ENCODE measurements at regions not wholly inside any gene's neighbourhood (a gene's known extent, or its start where the extent isn't known, plus 50 kb on each side); places are given as distances from the start of the nearest gene placed in this dataset.

- DNase-seq (ENCODE audit: low read depth, low spot score) = no peak
Observed at GRCh38 chr6:40973304-40973703, 65.7 kb downstream of the UNC5CL start.

GRCh38 chr6:40972814-40973213 lies 66.2 kb downstream of the UNC5CL start:
- no peak for DNase-seq (ENCODE audit: low read depth, low spot score)

GRCh38 chr6:40972190-40972589 lies 66.8 kb downstream of the UNC5CL start:
- DNase-seq (ENCODE audit: low read depth, low spot score) = no peak

- no peak for DNase-seq (ENCODE audit: low read depth, low spot score)
Observed at GRCh38 chr6:40968620-40969164, 70.3 kb downstream of the UNC5CL start.

- no peak for DNase-seq (ENCODE audit: low read depth, low spot score)
Observed at GRCh38 chr6:40966860-40967259, 72.2 kb downstream of the UNC5CL start.

GRCh38 chr6:40965046-40965445 lies 74.0 kb downstream of the UNC5CL start:
- DNase-seq (ENCODE audit: low read depth, low spot score) = peak; percentile 46

- DNase-seq (ENCODE audit: low read depth, low spot score) = no peak
Observed at GRCh38 chr6:40963019-40963418, 76.0 kb downstream of the UNC5CL start.

- DNase-seq (ENCODE audit: low read depth, low spot score) = peak; percentile 89
Observed at GRCh38 chr6:40962241-40962640, 76.8 kb downstream of the UNC5CL start.

GRCh38 chr6:40961831-40962230 lies 77.2 kb downstream of the UNC5CL start:
- DNase-seq (ENCODE audit: low read depth, low spot score) = no peak

GRCh38 chr6:40960742-40961430 lies 78.1 kb downstream of the UNC5CL start:
- no peak for DNase-seq (ENCODE audit: low read depth, low spot score)

- no peak for DNase-seq (ENCODE audit: low read depth, low spot score)
Observed at GRCh38 chr6:40959781-40960327, 79.2 kb downstream of the UNC5CL start.

- peak; percentile 44 for DNase-seq (ENCODE audit: low read depth, low spot score)
Observed at GRCh38 chr6:40958738-40959137, 80.3 kb downstream of the UNC5CL start.

GRCh38 chr6:40957616-40958492 lies 81.2 kb downstream of the UNC5CL start:
- DNase-seq (ENCODE audit: low read depth, low spot score) = peak; percentile 70

GRCh38 chr6:40956936-40957335 lies 82.1 kb downstream of the UNC5CL start:
- peak; percentile 59 for DNase-seq (ENCODE audit: low read depth, low spot score)

GRCh38 chr6:40955178-40955545 lies 83.9 kb downstream of the UNC5CL start:
- DNase-seq (ENCODE audit: low read depth, low spot score) = no peak

- no peak for DNase-seq (ENCODE audit: low read depth, low spot score)
Observed at GRCh38 chr6:40954446-40955177, 84.4 kb downstream of the UNC5CL start.

- DNase-seq (ENCODE audit: low read depth, low spot score) = no peak
Observed at GRCh38 chr6:40953486-40953885, 85.5 kb downstream of the UNC5CL start.

GRCh38 chr6:40950986-40951698 lies 87.9 kb downstream of the UNC5CL start:
- DNase-seq (ENCODE audit: low read depth, low spot score) = peak; percentile 84

GRCh38 chr6:40948570-40948969 lies 90.5 kb downstream of the UNC5CL start:
- DNase-seq (ENCODE audit: low read depth, low spot score) = no peak

GRCh38 chr6:40947876-40948526 lies 91.0 kb downstream of the UNC5CL start:
- peak; percentile 67 for DNase-seq (ENCODE audit: low read depth, low spot score)

Data from astrocyte of the hippocampus (primary cell).